A549 (cell line): ENCODE measurements at regions not wholly inside any gene's neighbourhood (a gene's known extent, or its start where the extent isn't known, plus 50 kb on each side); places are given as distances from the start of the nearest gene placed in this dataset.
A peak's percentile ranks its signal among the peaks of the same experiment; 100 is the strongest.

Experiments
- ATAC-seq, 2 experiments: fragments of 200-7000 bp in 1 of 2; fragments of >200 bp in 1 of 2; cut with Nextera tagmentation in 1 of 2; cut with Tn5 transposase in 1 of 2; 3 replicates each; pipeline versions ENCODE4 v1.8.0 to v1.9.1; 2018 to 2020; ENCODE audit warnings: mild to moderate bottlenecking in 1 of 2, moderate library complexity in 1 of 2
- CTCF ChIA-PET: fragments of 300-600 bp; sonication (Branson Sonifier 250); formaldehyde crosslinking; extraction: SDS; loops from one replicate; lab custom pipeline; 2021; ENCODE audit warnings: antibody characterized with exemption, inconsistent platforms; lab: Yijun Ruan, JAX
- POLR2A ChIA-PET: fragments of 350-600 bp; formaldehyde crosslinking; extraction: SDS; loops from one replicate; lab custom pipeline; 2021; ENCODE audit warnings: antibody characterized with exemption, inconsistent platforms; lab: Yijun Ruan, JAX
- DNase-seq, 2 experiments: peaks; one replicate each; pipeline versions ENCODE4 v3.0.0 to v3.0.0-alpha.2; 2011 to 2016; ENCODE audit warnings: low read depth in 1 of 2, low spot score in 1 of 2
- FAIRE-seq: peaks from 2 replicates; lab custom pipeline; 2011; peaks lifted over from hg19 to GRCh38; lab: Jason Lieb, UNC
- H3K27ac ChIP-seq, 2 experiments: fragments of >200 bp; sonication (Bioruptor Twin); formaldehyde crosslinking; 3 replicates each; pipeline ENCODE4 v1.5.1; 2016 to 2017
- H3K4me1 ChIP-seq: fragments of >200 bp; sonication (Bioruptor Twin); formaldehyde crosslinking; 3 replicates; pipeline ENCODE4 v1.6.1; 2016
- H3K4me2 ChIP-seq: fragments of >200 bp; sonication (Bioruptor Twin); formaldehyde crosslinking; 3 replicates; pipeline ENCODE4 v1.6.1; 2016
- H3K4me3 ChIP-seq: fragments of >200 bp; sonication (Bioruptor Twin); formaldehyde crosslinking; 3 replicates; pipeline ENCODE4 v1.5.1; 2016
- H3K9me3 ChIP-seq: fragments of >200 bp; sonication (Bioruptor Twin); formaldehyde crosslinking; 3 replicates; pipeline ENCODE4 v1.6.1; 2016
- CBX8 ChIP-seq: fragments of 200-600 bp; sonication (generic); IDR thresholded peaks from 2 replicates; pipeline ENCODE4 v1.6.1; 2016
- CEBPB ChIP-seq, 2 experiments: fragments of >200 bp in 1 of 2; sonication (Bioruptor Twin) in 1 of 2; formaldehyde crosslinking in 1 of 2; IDR thresholded peaks; 2 replicates each; pipeline ENCODE4 v1.6.1; 2012 to 2016
- CTCF ChIP-seq: fragments of >200 bp; sonication (Bioruptor Twin); formaldehyde crosslinking; IDR thresholded peaks from 3 replicates; pipeline ENCODE4 v1.5.1; 2016
- EHMT2 ChIP-seq: fragments of 200-600 bp; sonication (generic); IDR thresholded peaks from 2 replicates; pipeline ENCODE4 v1.6.1; 2016; ENCODE audit warnings: antibody characterized with exemption, low read depth, mild to moderate bottlenecking, moderate library complexity
- EP300 ChIP-seq, 2 experiments: fragments of >200 bp; sonication (Bioruptor Twin); formaldehyde crosslinking; IDR thresholded peaks; 2 replicates in 1 of 2; 3 replicates in 1 of 2; pipeline ENCODE4 v1.6.1; 2016 to 2017
- ESRRA ChIP-seq: fragments of 150-350 bp; IDR thresholded peaks from 2 replicates; pipeline ENCODE4 v1.6.1; 2014; ENCODE audit warnings: mild to moderate bottlenecking, low read length, borderline replicate concordance
- FOXS1 ChIP-seq: fragments of 250-450 bp; sonication (Bioruptor Pico); IDR thresholded peaks from 2 replicates; pipeline ENCODE4 v1.5.0; 2020; ENCODE audit warnings: mild to moderate bottlenecking, moderate library complexity
- HES2 ChIP-seq: fragments of >200 bp; sonication (Bioruptor Twin); formaldehyde crosslinking; IDR thresholded peaks from 2 replicates; pipeline ENCODE4 v1.6.1; 2016
- HOXB5 ChIP-seq: fragments of 250-450 bp; sonication (Bioruptor Pico); IDR thresholded peaks from 2 replicates; pipeline ENCODE4 v1.5.0; 2020; ENCODE audit warnings: mild to moderate bottlenecking, moderate library complexity
- KDM1A ChIP-seq: fragments of 200-600 bp; sonication (generic); IDR thresholded peaks from 2 replicates; pipeline ENCODE4 v1.6.1; 2016; ENCODE audit warnings: low read depth, mild to moderate bottlenecking
- MAX ChIP-seq: IDR thresholded peaks from 2 replicates; pipeline ENCODE4 v1.6.1; 2012
- PBX3 ChIP-seq: IDR thresholded peaks from 2 replicates; pipeline ENCODE4 v1.6.1; 2012
- PHF8 ChIP-seq: fragments of 200-600 bp; sonication (generic); IDR thresholded peaks from 2 replicates; pipeline ENCODE4 v1.6.1; 2016; ENCODE audit warnings: low read depth, mild to moderate bottlenecking, antibody characterized with exemption, moderate library complexity, borderline replicate concordance
- RARB ChIP-seq: fragments of 250-450 bp; sonication (Bioruptor Pico); IDR thresholded peaks from 2 replicates; pipeline ENCODE4 v1.8.0; 2021; ENCODE audit warnings: mild to moderate bottlenecking, moderate library complexity
- USF2 ChIP-seq: fragments of 450-650 bp; IDR thresholded peaks from 2 replicates; pipeline ENCODE4 v1.6.1; 2014; ENCODE audit warnings: antibody characterized with exemption
- ZNF302 ChIP-seq: fragments of 250-450 bp; sonication (Bioruptor Pico); IDR thresholded peaks from 2 replicates; pipeline ENCODE4 v1.9.0; 2021; ENCODE audit warnings: inconsistent platforms, mild to moderate bottlenecking, moderate library complexity
- ZSCAN20 ChIP-seq: fragments of 250-450 bp; sonication (Bioruptor Pico); IDR thresholded peaks from 2 replicates; pipeline ENCODE4 v1.8.0; 2022; ENCODE audit warnings: mild to moderate bottlenecking, moderate library complexity
- WGBS: methylation state at CpG from one replicate; pipeline ENCODE4 v1.1.6; 2017; ENCODE audit errors: missing lambda C conversion rate; 5-methylcytosine and 5-hydroxymethylcytosine counted together

- Histone ChIP-seq H3K9me3 (no peaks in the 10 kb centered on the region), H3K4me3 (no peak overlapping the region), H3K27ac (no peak overlapping the region), H3K4me2 (no peak overlapping the region), H3K4me1 (no peaks in the 10 kb centered on the region)
- POLR2A ChIA-PET, result no interaction called here
- no peak for DNase-seq
- TF ChIP-seq CTCF, result no peak
- no peak for TF ChIP-seq PBX3
- TF ChIP-seq PHF8, result no peak
- TF ChIP-seq ESRRA, result no peak
- TF ChIP-seq ZSCAN20 (CRISPR knock-in tag), result no peak
- TF ChIP-seq CEBPB (IDR thresholded peaks at IDR 0.05), result no peak
- TF ChIP-seq CBX8, result no peak
- no peak for FAIRE-seq
- WGBS, result 89% methylated on average over 6 of the region's 6 CpGs
- no peak for ATAC-seq
- CTCF ChIA-PET, result no interaction called here
These were observed 323.7 kb upstream of the KLF4 start for GRCh38 chr9:107813287-107813686.

GRCh38 chr9:107810461-107810961, 320.9 kb upstream of the KLF4 start:
- POLR2A ChIA-PET, result no interaction called here
- DNase-seq, result no peak

GRCh38 chr9:107809871-107810460, 320.4 kb upstream of the KLF4 start:
- 61% methylated on average over 5 of the region's 5 CpGs for WGBS
- ATAC-seq (no peak; a peak in 1 of 6 replicates), FAIRE-seq (no peak), DNase-seq (peak in 1 of 2 experiments; percentile 16)
- peaks cover 6% of the 10 kb centered on the region; the same call in 1 of the 3 replicates for H3K4me1 ChIP-seq
- TF ChIP-seq EHMT2, result no peak
- TF ChIP-seq EP300 (IDR thresholded peaks at IDR 0.05), result no peak
- 0 out of 2 replicates have a peak, but pooled peaks have one; percentile 28 for TF ChIP-seq USF2
- TF ChIP-seq HOXB5, result no peak
- no peak for TF ChIP-seq FOXS1
- no peak for TF ChIP-seq ZNF302 (CRISPR knock-in tag)
- no peak for TF ChIP-seq KDM1A
- no peak for TF ChIP-seq MAX
- H3K4me2 ChIP-seq, result no peak overlapping the region
- H3K9me3 ChIP-seq, result no peaks in the 10 kb centered on the region
- H3K27ac ChIP-seq, result no peak overlapping the region
- ChIA-PET POLR2A (no interaction called here), CTCF (no interaction called here)
- no peak overlapping the region for H3K4me3 ChIP-seq

More at GRCh38 chr9:107810461-107810961, 320.9 kb upstream of the KLF4 start:
- H3K4me3 ChIP-seq, result no peak overlapping the region
- no peaks in the 10 kb centered on the region for H3K9me3 ChIP-seq
- WGBS, result 77% methylated on average over 6 of the region's 6 CpGs
- no peak for FAIRE-seq
- H3K27ac ChIP-seq, result no peak overlapping the region
- CTCF ChIA-PET, result no interaction called here
- H3K4me1 ChIP-seq, result peaks cover 6% of the 10 kb centered on the region; the same call in 1 of the 3 replicates
- no peak overlapping the region for H3K4me2 ChIP-seq
- no peak for TF ChIP-seq USF2
- TF ChIP-seq HES2, result no peak
- TF ChIP-seq RARB (CRISPR knock-in tag), result no peak
- no peak for TF ChIP-seq CBX8
- TF ChIP-seq, all 56 proteins: peak for 0
- ATAC-seq, result no peak
